Activated CD8-positive, alpha-beta memory T cell treated with anti-CD3 and anti-CD28 coated beads for 4 hours (primary cell): ENCODE measurements at regions not wholly inside any gene's neighbourhood (a gene's known extent, or its start where the extent isn't known, plus 50 kb on each side); places are given as distances from the start of the nearest gene placed in this dataset.
"Not testable (repeated sequence)": the region's sequence is repeated elsewhere in the genome, so short reads cannot be mapped to it uniquely, and the experiment has no call there.

Experiments
- DNase-seq, 2 donors: peaks; one replicate each; pipeline ENCODE4 v3.0.0-alpha.2; 2020; ENCODE audit warnings: low read depth in 2 of 2

DNA sequence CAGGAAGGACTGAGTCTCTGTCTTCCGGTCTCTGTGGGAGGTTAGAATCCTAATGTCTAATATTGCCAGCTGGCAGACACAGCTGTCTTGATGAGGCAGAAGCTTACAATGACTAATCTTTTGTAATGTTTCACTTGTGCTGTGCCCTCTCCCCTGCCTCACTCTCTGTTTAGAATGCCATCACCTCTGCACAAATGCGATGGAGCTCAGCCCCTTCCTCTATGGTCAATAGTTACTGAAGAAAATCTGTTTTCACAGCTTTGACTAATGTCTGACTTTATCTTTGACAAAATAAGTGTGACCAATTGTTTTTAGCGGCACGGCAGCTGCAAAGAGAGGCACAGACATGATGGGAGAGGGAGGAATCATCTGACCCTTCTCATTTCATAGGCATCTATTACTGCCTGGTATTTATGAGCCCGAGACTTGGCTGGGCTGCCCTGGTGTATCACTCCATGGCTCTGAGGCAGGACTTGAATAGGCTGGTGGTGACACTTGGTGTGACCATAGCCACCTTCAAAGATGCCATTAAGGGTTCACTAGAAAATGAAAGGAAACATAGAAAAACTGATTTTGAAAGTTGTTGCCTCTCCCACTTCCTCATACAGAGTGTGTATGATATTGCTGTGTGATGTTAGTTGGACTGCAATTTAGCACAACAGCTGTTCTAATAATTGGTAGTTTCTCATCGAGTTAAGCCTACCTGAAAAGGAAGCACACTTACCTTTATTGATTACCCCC is 163.2 kb upstream of the NBPF11 start:
- DNase-seq: no peak

DNA sequence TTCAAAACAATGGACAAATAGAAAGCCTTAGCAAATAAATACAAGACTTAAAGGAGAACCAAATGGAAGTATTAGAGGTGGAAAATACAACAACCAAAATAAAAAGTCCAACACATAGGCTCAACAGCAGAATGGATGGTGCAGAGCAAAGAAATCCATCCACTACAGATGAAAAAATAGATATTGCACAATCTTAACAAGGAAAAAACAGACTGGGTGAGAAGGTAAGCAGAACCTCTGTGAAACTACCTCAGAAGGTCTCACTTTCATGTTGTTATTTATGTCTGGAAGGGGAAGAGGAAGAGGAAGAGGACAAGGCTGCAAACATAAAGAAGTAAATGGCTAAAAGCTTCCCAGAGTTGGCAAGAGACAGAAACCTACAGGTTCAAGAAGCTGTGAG is 158.7 kb upstream of the NBPF11 start:
- DNase-seq: no peak

DNA sequence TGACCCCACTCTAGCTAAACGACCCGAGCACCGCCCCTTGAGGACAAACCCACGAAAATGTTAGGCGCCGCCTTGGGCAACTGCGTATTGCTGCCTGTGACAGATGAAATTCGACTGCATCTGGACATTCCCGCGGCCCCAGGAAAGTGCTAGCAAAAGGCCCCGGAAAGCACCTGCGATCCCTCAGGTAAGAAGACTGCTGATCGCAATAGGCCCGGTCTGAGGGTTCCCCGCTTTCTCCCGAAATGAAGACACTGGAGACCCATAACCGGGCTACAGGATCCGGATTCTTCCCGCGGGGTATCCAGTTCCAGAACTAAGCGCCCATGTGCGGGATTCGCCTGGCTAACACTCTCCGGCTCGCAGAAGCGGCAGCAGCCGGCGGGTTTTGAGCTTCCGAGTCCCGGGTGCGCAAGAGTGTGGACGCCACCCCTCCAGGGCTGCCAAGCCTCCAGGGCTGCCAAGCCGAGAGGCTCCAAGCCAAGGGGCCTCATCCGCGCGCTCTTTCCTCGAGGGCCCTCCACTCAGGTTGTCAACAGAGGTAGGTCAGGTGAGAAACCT is 157.9 kb upstream of the NBPF11 start:
- DNase-seq: no peak

DNA sequence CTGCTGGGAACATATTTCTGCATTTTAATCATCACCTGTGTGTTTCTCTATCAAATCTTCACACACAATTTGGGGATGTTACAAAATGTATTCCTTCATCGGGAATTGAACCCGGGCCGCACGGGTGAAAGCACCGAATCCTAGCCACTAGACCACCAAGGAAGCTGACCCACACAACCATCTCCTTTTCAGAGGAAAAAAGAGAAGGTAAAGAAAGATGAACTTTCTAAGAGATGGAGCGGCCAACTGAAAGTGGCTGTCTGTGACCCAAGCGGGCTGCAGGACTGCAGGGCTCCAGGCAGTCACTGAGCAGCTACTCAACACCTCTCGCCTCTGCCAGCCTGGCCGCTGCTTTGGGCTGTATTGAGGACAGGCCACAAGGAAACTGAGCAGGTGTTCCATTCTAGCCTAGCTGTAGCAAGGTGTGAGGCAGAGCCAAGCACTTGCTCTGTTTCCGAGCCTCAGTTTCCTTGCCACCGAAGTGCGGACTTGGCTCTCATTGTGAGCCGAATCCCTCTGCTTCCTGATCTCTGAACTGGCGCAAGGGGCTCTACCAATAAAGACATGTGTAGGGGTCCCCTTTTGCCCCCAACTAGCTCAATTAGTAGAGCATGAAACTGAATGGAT is 156.9 kb upstream of the NBPF11 start:
- no peak for DNase-seq

DNA sequence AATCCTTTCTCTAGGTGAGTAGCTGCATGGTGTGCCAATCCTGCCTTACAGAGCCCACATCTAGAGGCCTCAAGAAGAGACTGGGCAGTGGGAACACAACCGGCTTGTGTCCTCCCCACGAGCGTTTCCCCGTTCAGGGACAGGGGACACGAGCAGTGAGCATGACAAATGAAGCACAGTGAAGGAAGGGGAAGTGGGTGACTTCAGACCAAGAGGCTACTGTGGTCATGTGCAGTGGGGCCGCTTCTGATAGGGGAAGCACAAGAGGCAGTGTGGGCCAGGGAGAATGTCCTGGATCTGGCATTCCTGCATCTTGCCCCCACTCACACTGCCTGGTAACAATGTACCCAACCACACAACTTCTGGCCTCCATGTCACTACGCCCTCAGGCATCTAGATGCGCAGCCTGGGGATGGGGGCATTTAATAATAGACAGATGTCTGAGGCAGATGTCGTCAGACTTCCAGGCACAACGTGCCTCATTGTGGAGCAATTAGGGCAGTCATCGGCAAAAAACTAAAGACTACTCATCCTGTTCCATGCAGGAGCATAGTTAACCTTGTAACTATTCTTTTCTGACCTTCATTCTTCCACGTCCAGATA is 155.6 kb upstream of the NBPF11 start:
- no peak for DNase-seq

DNA sequence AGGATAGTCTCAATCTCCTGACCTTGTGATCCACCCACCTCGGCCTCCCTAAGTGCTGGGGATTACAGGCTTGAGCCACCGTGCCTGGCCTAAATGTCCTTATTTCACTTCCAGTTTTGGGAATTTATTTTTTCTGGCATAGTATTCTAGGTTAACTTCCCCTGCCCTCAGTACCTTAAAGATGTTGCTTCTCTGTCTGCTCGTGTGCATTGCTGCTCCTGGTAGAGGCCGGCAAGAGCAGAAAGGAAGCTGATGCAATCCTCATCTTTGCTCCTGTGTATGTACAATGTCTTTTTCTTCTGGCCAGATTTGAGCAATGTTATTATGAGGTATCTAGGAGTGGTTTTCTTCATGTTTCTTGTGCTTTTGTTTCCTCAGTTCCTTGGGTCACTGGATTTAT is 152.9 kb upstream of the NBPF11 start:
- DNase-seq: not testable (repeated sequence)

DNA sequence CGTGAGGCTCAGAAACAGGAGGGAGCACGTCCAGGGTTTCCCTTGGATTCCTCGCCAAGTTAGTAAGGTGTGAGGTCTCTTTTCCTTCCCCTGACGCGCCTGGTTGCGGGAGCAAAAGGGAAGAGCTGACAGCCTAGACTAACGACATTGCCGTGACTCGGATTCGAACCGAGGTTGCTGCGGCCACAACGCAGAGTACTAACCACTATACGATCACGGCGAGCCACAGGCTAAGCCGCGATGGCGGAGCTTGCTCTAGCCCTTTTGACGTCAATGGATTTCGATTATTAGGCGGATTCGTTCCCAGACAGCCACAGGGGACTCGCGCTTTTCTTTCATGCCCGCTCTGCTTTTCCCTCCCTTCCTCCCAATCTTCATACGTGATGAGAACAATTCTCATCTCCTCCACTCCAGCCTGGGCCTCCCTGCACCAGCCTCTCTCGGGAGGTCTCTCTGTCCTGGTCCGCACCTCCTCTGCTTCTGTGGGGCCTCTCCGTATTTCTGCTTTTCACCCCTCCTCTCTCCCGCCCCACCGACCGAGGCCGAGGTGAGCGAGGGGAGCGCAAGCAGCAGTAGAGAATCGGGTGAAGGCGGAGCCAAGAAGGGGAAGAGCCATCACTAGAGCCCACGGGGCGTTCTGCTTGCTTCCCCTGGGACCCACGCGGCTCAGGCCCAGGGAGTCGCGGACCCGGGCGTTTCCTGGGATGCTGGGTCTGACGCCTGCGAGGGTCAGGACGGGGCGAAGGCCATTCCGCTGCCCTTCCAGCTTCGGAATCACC is 150.7 kb upstream of the NBPF11 start:
- not testable (repeated sequence) for DNase-seq

DNA sequence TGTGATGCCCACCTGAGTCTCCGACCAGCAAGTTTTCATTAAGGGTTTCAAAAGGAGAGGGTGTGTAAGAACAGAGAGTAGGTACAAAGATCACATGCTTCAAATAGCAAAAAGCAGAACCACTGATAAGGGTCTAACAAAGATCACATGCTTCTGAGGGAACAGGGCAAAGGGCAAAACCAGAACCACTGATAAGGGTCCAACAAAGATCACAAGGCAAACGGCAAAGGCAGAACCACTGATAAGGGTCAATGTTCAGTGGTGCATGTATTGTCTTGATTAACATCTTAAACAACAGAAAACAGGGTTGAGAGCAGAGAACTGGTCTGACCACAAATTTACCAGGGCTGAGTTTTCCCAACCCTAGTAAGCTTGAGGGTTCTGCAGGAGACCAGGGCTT is 145.8 kb upstream of the NBPF11 start:
- not testable (repeated sequence) for DNase-seq

DNA sequence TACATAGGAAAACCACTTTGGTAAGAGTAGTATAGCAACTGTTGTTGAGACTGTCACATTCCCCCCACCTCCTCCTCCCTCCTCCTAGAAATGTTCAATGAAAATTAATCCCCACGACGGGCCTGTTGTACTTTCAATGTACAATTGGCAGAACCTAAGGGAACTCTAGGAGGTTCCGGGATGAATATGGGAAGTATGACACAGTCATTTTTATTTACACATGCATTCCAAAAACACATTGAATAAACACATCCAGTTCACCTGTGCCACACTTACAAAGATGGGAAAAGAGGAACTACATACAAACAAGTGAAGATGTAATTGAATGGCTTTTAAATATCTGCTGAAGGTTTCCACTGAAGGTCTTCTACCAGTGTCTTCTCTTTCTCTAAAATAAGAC is 144.4 kb upstream of the NBPF11 start:
- no peak for DNase-seq

DNA sequence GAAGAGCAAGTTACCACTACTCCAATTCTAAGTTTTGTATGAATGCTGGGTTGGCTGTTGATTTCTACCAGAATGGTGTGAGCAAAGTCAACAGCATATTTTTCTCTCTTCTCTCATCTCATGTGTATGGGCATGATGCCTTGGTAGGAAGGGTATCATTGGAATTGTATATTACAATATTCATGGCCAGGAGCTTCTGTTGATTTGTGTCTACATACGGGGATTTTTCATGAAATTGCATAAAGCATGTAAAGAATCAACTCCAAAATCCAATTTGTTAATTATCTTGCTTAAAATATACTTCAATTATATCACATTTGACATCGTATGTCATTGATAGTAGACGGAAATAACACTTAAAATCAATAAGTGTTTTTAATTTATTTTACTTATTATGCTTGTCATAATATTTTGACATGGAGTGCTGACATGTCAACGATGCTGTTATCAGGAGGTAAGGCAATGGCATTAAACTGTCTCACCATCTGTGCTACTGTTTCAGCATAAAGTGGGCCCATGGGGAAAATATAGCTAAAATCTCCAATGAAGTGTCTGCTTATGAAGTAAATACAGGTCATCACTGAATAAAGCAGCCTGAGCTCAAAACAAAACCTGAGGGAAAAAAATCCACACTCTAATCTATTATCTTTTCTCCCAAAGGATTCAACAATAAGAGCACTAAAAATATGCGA is 142.2 kb upstream of the NBPF11 start:
- no peak for DNase-seq

DNA sequence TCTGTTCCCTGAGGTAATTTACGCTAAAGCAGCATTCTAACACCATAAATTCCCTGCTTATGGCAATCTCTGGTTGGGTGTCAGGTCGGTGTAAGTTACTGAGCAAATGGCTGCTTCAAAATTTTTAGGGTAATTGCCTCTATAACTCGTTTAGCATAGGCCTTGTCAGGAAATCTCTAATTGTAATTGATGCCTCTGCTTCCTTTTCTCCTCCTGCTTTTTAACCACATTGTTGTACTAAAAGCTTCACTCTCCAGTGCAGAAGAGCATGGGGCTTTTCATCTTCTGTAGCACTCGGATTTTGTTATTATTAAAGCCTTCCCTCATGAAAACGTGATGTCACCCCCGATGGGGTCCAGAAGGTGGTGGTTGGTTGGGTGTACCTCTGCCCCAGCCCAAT is 141.6 kb upstream of the NBPF11 start:
- DNase-seq: no peak

DNA sequence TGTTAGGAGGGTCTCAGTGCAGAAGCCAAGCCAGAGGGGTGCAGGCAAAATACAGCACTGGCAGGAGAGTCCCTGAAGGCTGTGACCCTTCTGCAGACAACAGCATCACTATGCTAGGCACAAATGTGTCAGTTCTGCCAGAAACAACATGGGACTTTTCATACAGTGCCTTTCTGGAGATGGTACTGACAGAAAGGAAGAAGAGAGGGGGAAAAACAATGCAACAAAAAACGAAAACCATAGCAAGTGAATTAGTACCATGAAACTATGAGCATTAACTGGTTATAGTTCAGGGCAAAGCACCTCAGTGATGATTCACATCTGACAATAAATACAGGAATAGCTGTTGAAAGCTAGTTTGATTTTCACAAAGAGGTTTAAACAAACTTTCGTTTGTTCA is 140.8 kb upstream of the NBPF11 start:
- DNase-seq: no peak

DNA sequence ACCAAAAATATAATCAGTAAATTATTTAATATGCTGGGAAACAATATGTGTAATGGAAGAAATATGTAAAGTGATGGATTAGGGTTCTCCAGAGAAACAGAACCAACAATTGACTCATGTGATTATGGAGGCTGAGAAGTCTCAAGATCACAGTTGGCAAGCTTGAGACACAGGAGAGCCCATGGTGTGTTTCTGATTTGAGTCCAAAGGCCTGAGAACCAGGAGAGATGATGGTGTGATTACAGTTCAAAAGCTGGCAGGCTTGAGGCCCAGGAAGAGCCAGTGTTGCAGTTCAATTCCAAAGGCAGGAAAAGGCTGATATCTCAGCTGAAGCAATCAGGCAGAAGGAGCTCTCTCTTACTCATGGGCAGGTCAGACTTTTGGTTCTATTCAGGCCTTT is 138.8 kb upstream of the NBPF11 start:
- DNase-seq: no peak

DNA sequence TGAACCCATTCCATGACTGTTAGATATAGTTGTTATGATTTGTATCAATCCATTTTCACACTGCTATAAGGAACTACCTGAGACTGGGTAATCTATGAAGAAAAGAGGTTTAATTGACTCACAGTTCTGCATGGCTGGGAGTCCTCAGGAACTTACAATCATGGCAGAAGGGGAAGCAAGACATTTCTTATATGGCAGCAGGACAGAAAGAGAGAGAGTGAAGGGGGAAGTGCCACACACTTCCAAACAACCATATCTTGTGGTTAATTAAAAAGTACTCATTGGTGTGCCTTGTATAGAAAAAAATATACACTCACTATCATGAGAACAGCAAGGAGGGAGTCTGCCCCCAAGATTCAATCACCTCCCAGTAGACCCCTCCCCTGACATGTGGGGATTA is 137.6 kb upstream of the NBPF11 start:
- DNase-seq: no peak

DNA sequence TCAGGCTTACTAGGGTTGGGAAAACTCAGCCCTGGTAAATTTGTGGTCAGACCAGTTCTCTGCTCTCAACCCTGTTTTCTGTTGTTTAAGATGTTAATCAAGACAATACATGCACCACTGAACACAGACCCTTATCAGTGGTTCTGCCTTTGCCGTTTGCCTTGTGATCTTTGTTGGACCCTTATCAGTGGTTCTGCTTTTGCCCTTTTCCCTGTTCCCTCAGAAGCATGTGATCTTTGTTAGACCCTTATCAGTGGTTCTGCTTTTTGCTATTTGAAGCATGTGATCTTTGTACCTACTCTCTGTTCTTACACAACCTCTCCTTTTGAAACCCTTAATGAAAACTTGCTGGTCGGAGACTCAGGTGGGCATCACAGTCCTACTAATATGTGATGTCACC is 133.9 kb upstream of the NBPF11 start:
- not testable (repeated sequence) for DNase-seq

DNA sequence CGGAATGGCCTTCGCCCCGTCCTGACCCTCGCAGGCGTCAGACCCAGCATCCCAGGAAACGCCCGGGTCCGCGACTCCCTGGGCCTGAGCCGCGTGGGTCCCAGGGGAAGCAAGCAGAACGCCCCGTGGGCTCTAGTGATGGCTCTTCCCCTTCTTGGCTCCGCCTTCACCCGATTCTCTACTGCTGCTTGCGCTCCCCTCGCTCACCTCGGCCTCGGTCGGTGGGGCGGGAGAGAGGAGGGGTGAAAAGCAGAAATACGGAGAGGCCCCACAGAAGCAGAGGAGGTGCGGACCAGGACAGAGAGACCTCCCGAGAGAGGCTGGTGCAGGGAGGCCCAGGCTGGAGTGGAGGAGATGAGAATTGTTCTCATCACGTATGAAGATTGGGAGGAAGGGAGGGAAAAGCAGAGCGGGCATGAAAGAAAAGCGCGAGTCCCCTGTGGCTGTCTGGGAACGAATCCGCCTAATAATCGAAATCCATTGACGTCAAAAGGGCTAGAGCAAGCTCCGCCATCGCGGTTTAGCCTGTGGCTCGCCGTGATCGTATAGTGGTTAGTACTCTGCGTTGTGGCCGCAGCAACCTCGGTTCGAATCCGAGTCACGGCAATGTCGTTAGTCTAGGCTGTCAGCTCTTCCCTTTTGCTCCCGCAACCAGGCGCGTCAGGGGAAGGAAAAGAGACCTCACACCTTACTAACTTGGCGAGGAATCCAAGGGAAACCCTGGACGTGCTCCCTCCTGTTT is 128.9 kb upstream of the NBPF11 start:
- not testable (repeated sequence) for DNase-seq

DNA sequence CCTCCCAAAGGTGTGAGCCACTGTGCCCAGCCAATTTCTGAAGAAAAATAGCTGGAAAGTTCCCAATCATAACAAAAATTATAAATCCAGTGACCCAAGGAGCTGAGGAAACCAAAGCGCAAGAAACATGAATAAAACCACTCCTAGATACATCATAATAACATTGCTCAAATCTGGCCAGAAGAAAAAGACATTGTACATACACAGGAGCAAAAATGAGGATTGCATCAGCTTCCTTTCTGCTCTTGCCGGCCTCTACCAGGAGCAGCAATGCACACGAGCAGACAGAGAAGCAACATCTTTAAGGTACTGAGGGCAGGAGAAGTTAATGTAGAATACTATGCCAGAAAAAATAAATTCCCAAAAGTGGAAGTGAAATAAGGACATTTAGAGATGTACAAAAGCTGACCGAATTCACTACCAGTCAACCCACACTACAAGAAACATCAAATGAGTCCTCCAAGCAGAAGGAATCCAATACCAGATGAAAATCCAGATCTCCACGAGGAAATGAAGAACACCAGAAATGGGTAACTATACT is 127.0 kb upstream of the NBPF11 start:
- DNase-seq: not testable (repeated sequence)

DNA sequence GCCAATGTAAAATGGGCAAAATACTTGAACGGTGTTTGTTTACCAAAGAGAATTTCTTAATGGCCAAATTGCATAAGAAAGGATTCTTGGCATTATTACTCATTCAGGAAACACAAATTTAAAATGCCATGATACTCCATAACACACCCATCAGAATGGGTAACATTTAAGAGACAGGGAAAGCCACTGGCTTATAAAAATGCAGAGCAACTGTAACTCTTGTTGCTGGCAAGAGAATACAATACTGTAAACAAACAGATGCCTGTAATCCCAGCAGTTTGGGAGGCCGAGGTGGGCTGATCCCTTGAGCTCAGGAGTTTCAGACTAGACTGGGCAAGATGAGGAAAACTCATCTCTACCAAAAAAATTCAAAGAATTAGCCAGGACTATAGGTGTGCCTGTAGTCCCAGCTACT is 125.8 kb upstream of the NBPF11 start:
- not testable (repeated sequence) for DNase-seq

DNA sequence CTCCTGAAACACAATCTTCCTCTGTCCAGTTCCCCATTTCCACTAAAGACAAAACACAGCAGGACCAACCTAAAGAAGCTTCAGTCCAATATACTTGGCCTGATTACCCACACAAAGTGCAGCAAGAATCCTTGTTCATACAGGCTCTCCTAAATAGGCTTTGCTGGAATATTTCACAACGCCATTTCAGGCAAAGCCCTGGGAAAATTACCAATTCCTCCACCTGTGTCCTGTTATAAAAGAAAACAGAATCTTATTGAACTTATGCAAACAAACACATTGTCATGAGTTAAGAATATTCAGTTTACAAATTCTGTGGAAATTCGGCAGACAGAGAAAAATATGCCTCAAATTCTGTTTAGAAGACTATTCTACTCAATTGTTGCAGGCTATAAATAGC is 115.0 kb upstream of the NBPF11 start:
- not testable (repeated sequence) for DNase-seq
